Endothelial cell of umbilical vein (primary cell): ENCODE measurements at regions not wholly inside any gene's neighbourhood (a gene's known extent, or its start where the extent isn't known, plus 50 kb on each side); places are given as distances from the start of the nearest gene placed in this dataset.

Experiments
- BruUV-seq: library from RNA; stranded (reverse); fragments of 400-500 nt; replicated peaks from 2 replicates; lab custom pipeline; 2021; lab: Mats Ljungman, UMichigan
- CTCF ChIA-PET: fragments of 300-600, 350-600 bp; sonication (Branson Sonifier 250); formaldehyde crosslinking; loops from one replicate; lab custom pipeline; 2021; ENCODE audit warnings: antibody characterized with exemption, inconsistent platforms; lab: Charles Lee
- POLR2A ChIA-PET: fragments of 300-600, 350-600 bp; sonication (Branson Sonifier 250); formaldehyde crosslinking; loops from one replicate; lab custom pipeline; 2021; ENCODE audit warnings: antibody characterized with exemption, inconsistent platforms; lab: Charles Lee
- DNase-seq: peaks from one replicate; pipeline ENCODE4 v3.0.0-alpha.2; 2011; ENCODE audit warnings: low read depth, low spot score
- FAIRE-seq: peaks from 2 replicates; lab custom pipeline; 2011; peaks lifted over from hg19 to GRCh38; lab: Jason Lieb, UNC
- H2AFZ ChIP-seq: 2 replicates; pipeline ENCODE4 v1.6.0; 2012; ENCODE audit warnings: low read depth, low read length, control low read depth, inconsistent platforms
- H3K27ac ChIP-seq: 2 replicates; pipeline ENCODE4 v1.5.1; 2011; ENCODE audit warnings: low read depth, mild to moderate bottlenecking, control low read depth, low read length, moderate library complexity; ENCODE audit not compliant: insufficient read depth
- H3K27me3 ChIP-seq, 2 experiments: 2 replicates each; pipeline versions ENCODE4 v1.6.0 to v1.6.1; 2011; ENCODE audit warnings: low read length in 2 of 2, mixed read lengths in 1 of 2; ENCODE audit not compliant: control insufficient read depth in 2 of 2, insufficient read depth in 2 of 2
- H3K36me3 ChIP-seq, 2 experiments: 2 replicates in 1 of 2; 3 replicates in 1 of 2; pipeline ENCODE4 v1.5.1; 2011; ENCODE audit warnings: low read length in 2 of 2, mild to moderate bottlenecking in 1 of 2, moderate library complexity in 1 of 2; ENCODE audit not compliant: control insufficient read depth in 2 of 2, insufficient read depth in 2 of 2; ENCODE audit errors: extremely low read depth in 1 of 2
- H3K4me1 ChIP-seq: 3 replicates; pipeline ENCODE4 v1.5.1; 2011; ENCODE audit warnings: mild to moderate bottlenecking, low read length; ENCODE audit not compliant: control insufficient read depth, insufficient read depth; ENCODE audit errors: extremely low read depth
- H3K4me2 ChIP-seq: 2 replicates; pipeline ENCODE4 v1.6.1; 2011; ENCODE audit warnings: low read length, control low read depth, mixed read lengths; ENCODE audit not compliant: insufficient read depth
- H3K4me3 ChIP-seq, 3 experiments: fragments of 200-600 bp in 1 of 3; sonication (generic), shearing (Covaris generic) in 1 of 3; replicated peaks in 1 of 3; 2 replicates each; pipeline ENCODE4 v1.5.1; 2011 to 2016; ENCODE audit warnings: control low read depth in 3 of 3, low read length in 3 of 3, mild to moderate bottlenecking in 2 of 3, inconsistent platforms in 1 of 3, low read depth in 1 of 3, moderate library complexity in 1 of 3; ENCODE audit not compliant: insufficient read depth in 1 of 3
- H3K79me2 ChIP-seq: 2 replicates; pipeline ENCODE4 v1.6.0; 2012; ENCODE audit warnings: low read length, inconsistent platforms; ENCODE audit not compliant: control insufficient read depth, insufficient read depth
- H3K9ac ChIP-seq: replicated peaks from 2 replicates; pipeline ENCODE3; 2011; ENCODE audit warnings: low read length, control low read depth; ENCODE audit not compliant: insufficient read depth; ENCODE audit errors: extremely low read depth
- H3K9me1 ChIP-seq: replicated peaks from 3 replicates; pipeline ENCODE4 v1.6.0; 2011; ENCODE audit warnings: mild to moderate bottlenecking, low read length; ENCODE audit not compliant: control insufficient read depth, insufficient read depth; ENCODE audit errors: extremely low read depth
- H3K9me3 ChIP-seq: replicated peaks from 2 replicates; pipeline ENCODE4 v1.5.1; 2012; ENCODE audit warnings: low read length, inconsistent platforms; ENCODE audit not compliant: control insufficient read depth, insufficient read depth
- H4K20me1 ChIP-seq: replicated peaks from 2 replicates; pipeline ENCODE3; 2011; ENCODE audit warnings: mild to moderate bottlenecking, low read length; ENCODE audit not compliant: control insufficient read depth, insufficient read depth; ENCODE audit errors: extremely low read depth
- FOS ChIP-seq: IDR thresholded peaks from 2 replicates; pipeline ENCODE4 v1.6.1; 2011; ENCODE audit warnings: mild to moderate bottlenecking, low read length, moderate library complexity, borderline replicate concordance; ENCODE audit not compliant: insufficient read depth
- GATA2 ChIP-seq: IDR thresholded peaks from 2 replicates; pipeline ENCODE4 v1.7.0; 2011; ENCODE audit warnings: low read depth, mild to moderate bottlenecking, moderate library complexity, mixed read lengths, low read length; ENCODE audit not compliant: insufficient read length, insufficient read depth
- MYC ChIP-seq: IDR thresholded peaks from one replicate; pipeline ENCODE4 v1.6.1; 2011; ENCODE audit warnings: mild to moderate bottlenecking, low read depth, low read length
- POLR2A ChIP-seq: IDR thresholded peaks from 2 replicates; pipeline ENCODE4 v1.6.1; 2012; ENCODE audit warnings: low read depth, mild to moderate bottlenecking, control low read depth, low read length
- dilution Hi-C: fragments of 300-500 bp; cut with MboI; formaldehyde crosslinking; loops from one replicate; pipeline ENCODE4 v1.15.0; 2019; ENCODE audit warnings: low sequenced_read_pairs; ENCODE audit not compliant: extremely low pct_ligation_motif_present
- intact Hi-C: fragments of 100-400 bp; cut with micrococcal nuclease; formaldehyde crosslinking; loops from one replicate; pipeline ENCODE4 v1.10.0; 2022
- TF ChIP-seq, protein P1 (sequence below), 2 donors: IDR thresholded peaks; 1 replicate in 1 of 2; 2 replicates in 1 of 2; pipeline ENCODE4 v1.5.1; 2011; ENCODE audit warnings: low read length in 2 of 2, mild to moderate bottlenecking in 2 of 2, moderate library complexity in 2 of 2, control low read depth in 1 of 2, inconsistent platforms in 1 of 2, low read depth in 1 of 2; ENCODE audit not compliant: insufficient read depth in 1 of 2; ENCODE audit errors: extremely low read depth in 1 of 2

DNA sequence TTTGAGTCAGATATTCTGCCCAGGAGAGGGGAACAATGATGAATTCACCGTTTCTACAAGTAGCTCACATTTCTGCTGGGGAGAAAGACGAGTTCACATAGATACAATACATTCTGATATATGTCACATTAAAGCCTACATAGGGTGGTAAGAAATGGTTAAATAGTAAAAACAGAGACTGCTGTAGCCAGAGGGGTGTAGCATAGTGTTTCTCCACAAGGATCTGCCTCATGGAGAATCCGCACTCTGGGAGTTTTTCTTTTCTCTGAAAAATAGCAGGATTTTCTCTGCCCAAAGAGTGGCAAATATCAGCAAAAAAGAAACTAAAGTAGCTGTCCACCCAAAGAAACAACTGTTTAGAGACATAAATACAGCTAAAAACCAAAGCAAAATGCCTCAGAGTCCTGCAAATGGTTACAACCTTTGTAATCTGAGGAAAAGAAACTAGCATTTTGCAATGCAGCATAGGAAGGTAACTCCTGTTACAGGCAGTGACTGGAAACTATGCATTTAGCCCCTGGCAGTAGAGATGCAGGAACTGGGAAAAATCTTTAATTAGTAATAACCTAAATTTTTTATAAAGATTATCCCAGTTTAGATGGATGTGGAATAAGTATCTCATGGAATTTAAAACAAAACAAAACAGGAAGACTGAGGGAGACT, 1126.7 kb upstream of the ADGRL2 start:
- dilution Hi-C loops (no loop called here), intact Hi-C loops (no loop called here)
- H3K4me3 ChIP-seq: no peak overlapping the region
- no peak overlapping the region for H3K9ac ChIP-seq
- DNase-seq: no peak
- no peak overlapping the region for H3K27ac ChIP-seq
- H3K36me3 ChIP-seq: no peaks in the 10 kb centered on the region
- no peaks in the 10 kb centered on the region for H3K27me3 ChIP-seq
- no TSS peak for BruUV-seq
- H3K9me3 ChIP-seq: no peaks in the 10 kb centered on the region
- POLR2A ChIA-PET: no interaction called here
- H3K9me1 ChIP-seq: no peaks in the 10 kb centered on the region
- H3K79me2 ChIP-seq: no peaks in the 10 kb centered on the region
- H3K4me1 ChIP-seq: no peaks in the 10 kb centered on the region
- no peak for TF ChIP-seq GATA2
- H4K20me1 ChIP-seq: no peaks in the 10 kb centered on the region
- FAIRE-seq: no peak
- H2AFZ ChIP-seq: no peak overlapping the region
- CTCF ChIA-PET: interaction anchor here (1.9 kb wide), 1 partner anchor 8 kb away, joined by 6 read pairs; no protein-coding TSS in a partner anchor
- no peak overlapping the region for H3K4me2 ChIP-seq

DNA sequence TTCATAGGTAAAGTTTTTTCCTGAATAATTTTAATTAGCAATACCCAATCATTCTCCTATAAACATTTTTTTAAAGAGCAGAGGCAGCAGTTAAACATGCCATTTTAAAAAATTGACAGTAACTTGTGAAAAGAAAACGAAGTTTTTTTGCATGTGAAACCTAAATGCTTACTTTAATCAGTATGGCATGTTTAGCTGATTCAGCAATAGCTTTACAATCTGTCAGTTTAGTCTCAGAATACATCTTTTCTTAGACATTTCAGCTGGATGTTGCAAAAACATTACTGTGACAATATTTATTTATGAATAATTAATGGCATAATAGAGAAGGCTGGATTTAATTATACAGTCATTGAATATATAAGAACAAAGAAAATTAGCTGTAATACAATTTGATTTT, 1132.4 kb upstream of the ADGRL2 start:
- BruUV-seq: no TSS peak
- TF ChIP-seq MYC (no peak), GATA2 (no peak), FOS (no peak), POLR2A (no peak)
- TF ChIP-seq, protein P1, sequence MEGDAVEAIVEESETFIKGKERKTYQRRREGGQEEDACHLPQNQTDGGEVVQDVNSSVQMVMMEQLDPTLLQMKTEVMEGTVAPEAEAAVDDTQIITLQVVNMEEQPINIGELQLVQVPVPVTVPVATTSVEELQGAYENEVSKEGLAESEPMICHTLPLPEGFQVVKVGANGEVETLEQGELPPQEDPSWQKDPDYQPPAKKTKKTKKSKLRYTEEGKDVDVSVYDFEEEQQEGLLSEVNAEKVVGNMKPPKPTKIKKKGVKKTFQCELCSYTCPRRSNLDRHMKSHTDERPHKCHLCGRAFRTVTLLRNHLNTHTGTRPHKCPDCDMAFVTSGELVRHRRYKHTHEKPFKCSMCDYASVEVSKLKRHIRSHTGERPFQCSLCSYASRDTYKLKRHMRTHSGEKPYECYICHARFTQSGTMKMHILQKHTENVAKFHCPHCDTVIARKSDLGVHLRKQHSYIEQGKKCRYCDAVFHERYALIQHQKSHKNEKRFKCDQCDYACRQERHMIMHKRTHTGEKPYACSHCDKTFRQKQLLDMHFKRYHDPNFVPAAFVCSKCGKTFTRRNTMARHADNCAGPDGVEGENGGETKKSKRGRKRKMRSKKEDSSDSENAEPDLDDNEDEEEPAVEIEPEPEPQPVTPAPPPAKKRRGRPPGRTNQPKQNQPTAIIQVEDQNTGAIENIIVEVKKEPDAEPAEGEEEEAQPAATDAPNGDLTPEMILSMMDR (IDR thresholded peaks at IDR 0.05; ENCODE audit: extremely low read depth in 1 of 2, insufficient read depth in 1 of 2, low read depth in 1 of 2, low read length in 2 of 2): no peak
- no peak overlapping the region for H3K4me3 ChIP-seq
- no peaks in the 10 kb centered on the region for H3K36me3 ChIP-seq
- DNase-seq: no peak
- H3K9me3 ChIP-seq: no peaks in the 10 kb centered on the region
- intact Hi-C loops: no loop called here
- no peaks in the 10 kb centered on the region for H3K9me1 ChIP-seq
- FAIRE-seq: no peak
- H2AFZ ChIP-seq: no peak overlapping the region
- no peaks in the 10 kb centered on the region for H3K79me2 ChIP-seq
- POLR2A ChIA-PET: no interaction called here
- H4K20me1 ChIP-seq: no peaks in the 10 kb centered on the region
- no peak overlapping the region for H3K27ac ChIP-seq
- no peaks in the 10 kb centered on the region for H3K4me1 ChIP-seq
- no peaks in the 10 kb centered on the region for H3K27me3 ChIP-seq
- CTCF ChIA-PET: interaction anchor here (2.3 kb wide), 1 partner anchor 12 kb away, joined by 7 read pairs; no protein-coding TSS in a partner anchor
- dilution Hi-C loops: no loop called here
- H3K4me2 ChIP-seq: no peak overlapping the region
- no peak overlapping the region for H3K9ac ChIP-seq
